ENCODE measurements at regions not wholly inside any gene's neighbourhood (a gene's known extent, or its start where the extent isn't known, plus 50 kb on each side); places are given as distances from the start of the nearest gene placed in this dataset.
"Not testable (repeated sequence)": the region's sequence is repeated elsewhere in the genome, so short reads cannot be mapped to it uniquely, and the experiment has no call there.

- no peak for DNase-seq (ENCODE audit: low read depth, low spot score)
These were observed 50.9 kb upstream of the WARS2 start for GRCh38 chr1:119191325-119191724.

GRCh38 chr1:119204197-119204960 is 63.9 kb upstream of the WARS2 start:
- no peak for DNase-seq (ENCODE audit: low read depth, low spot score)

GRCh38 chr1:119204961-119205357 is 64.5 kb upstream of the WARS2 start:
- no peak for DNase-seq (ENCODE audit: low read depth, low spot score)

- DNase-seq (ENCODE audit: low read depth, low spot score) = no peak
These were observed 68.6 kb upstream of the WARS2 start for GRCh38 chr1:119209061-119209460.

GRCh38 chr1:119209596-119210295 is 69.3 kb upstream of the WARS2 start:
- no peak for DNase-seq (ENCODE audit: low read depth, low spot score)

- no peak for DNase-seq (ENCODE audit: low read depth, low spot score)
These were observed 69.8 kb upstream of the WARS2 start for GRCh38 chr1:119210296-119210649.

GRCh38 chr1:119213213-119213612 is 72.8 kb upstream of the WARS2 start:
- DNase-seq (ENCODE audit: low read depth, low spot score) = not testable (repeated sequence)

GRCh38 chr1:119214961-119215360 is 74.5 kb upstream of the WARS2 start:
- DNase-seq (ENCODE audit: low read depth, low spot score) = not testable (repeated sequence)

- DNase-seq (ENCODE audit: low read depth, low spot score) = no peak
These were observed 76.9 kb upstream of the WARS2 start for GRCh38 chr1:119217309-119217828.

GRCh38 chr1:119219711-119220110 is 79.3 kb upstream of the WARS2 start:
- no peak for DNase-seq (ENCODE audit: low read depth, low spot score)

- DNase-seq (ENCODE audit: low read depth, low spot score) = no peak
These were observed 80.5 kb upstream of the WARS2 start for GRCh38 chr1:119220991-119221390.

- DNase-seq (ENCODE audit: low read depth, low spot score) = no peak
These were observed 81.8 kb upstream of the WARS2 start for GRCh38 chr1:119222271-119222670.

GRCh38 chr1:119225265-119225664 is 84.8 kb upstream of the WARS2 start:
- DNase-seq (ENCODE audit: low read depth, low spot score) = no peak

- DNase-seq (ENCODE audit: low read depth, low spot score) = no peak
These were observed 85.4 kb upstream of the WARS2 start for GRCh38 chr1:119225831-119226230.

- no peak for DNase-seq (ENCODE audit: low read depth, low spot score)
These were observed 85.9 kb upstream of the WARS2 start for GRCh38 chr1:119226321-119226720.

- DNase-seq (ENCODE audit: low read depth, low spot score) = no peak
These were observed 86.5 kb upstream of the WARS2 start for GRCh38 chr1:119226913-119227312.

GRCh38 chr1:119227456-119227855 is 87.0 kb upstream of the WARS2 start:
- DNase-seq (ENCODE audit: low read depth, low spot score) = no peak

GRCh38 chr1:119228335-119229080 is 88.1 kb upstream of the WARS2 start:
- no peak for DNase-seq (ENCODE audit: low read depth, low spot score)

GRCh38 chr1:119235120-119235519 is 94.7 kb upstream of the WARS2 start:
- DNase-seq (ENCODE audit: low read depth, low spot score) = no peak

- DNase-seq (ENCODE audit: low read depth, low spot score) = no peak
These were observed 105.4 kb upstream of the WARS2 start for GRCh38 chr1:119245881-119246280.

GRCh38 chr1:119249283-119249682 is 108.8 kb upstream of the WARS2 start:
- no peak for DNase-seq (ENCODE audit: low read depth, low spot score)

GRCh38 chr1:119250299-119250698 is 109.8 kb upstream of the WARS2 start:
- no peak for DNase-seq (ENCODE audit: low read depth, low spot score)

All from pulmonary artery endothelial cell (primary cell).